ENCODE measurements at regions not wholly inside any gene's neighbourhood (a gene's known extent, or its start where the extent isn't known, plus 50 kb on each side); places are given as distances from the start of the nearest gene placed in this dataset.
A peak's percentile ranks its signal among the peaks of the same experiment; 100 is the strongest.

- no peak for DNase-seq
Measured at GRCh38 chr3:11919390-11919789, 72.7 kb upstream of the TAMM41 start.

GRCh38 chr3:11924518-11924917, 77.8 kb upstream of the TAMM41 start:
- no peak for DNase-seq

GRCh38 chr3:11928381-11928780, 75.8 kb upstream of the SYN2 start:
- no peak for DNase-seq

GRCh38 chr3:11929531-11929930, 74.7 kb upstream of the SYN2 start:
- no peak for DNase-seq

GRCh38 chr3:11930084-11930483, 74.1 kb upstream of the SYN2 start:
- no peak for DNase-seq

GRCh38 chr3:11932636-11933035, 71.6 kb upstream of the SYN2 start:
- no peak for DNase-seq

- no peak for DNase-seq
Measured at GRCh38 chr3:11933529-11933928, 70.7 kb upstream of the SYN2 start.

- DNase-seq = peak; percentile 44
Measured at GRCh38 chr3:11944052-11944673, 60.0 kb upstream of the SYN2 start.

GRCh38 chr3:11948331-11948730, 55.9 kb upstream of the SYN2 start:
- no peak for DNase-seq

GRCh38 chr3:11948866-11949265, 55.3 kb upstream of the SYN2 start:
- no peak for DNase-seq

- no peak for DNase-seq
Measured at GRCh38 chr3:11949351-11949750, 54.8 kb upstream of the SYN2 start.

- DNase-seq = no peak
Measured at GRCh38 chr3:11950576-11950975, 53.6 kb upstream of the SYN2 start.

GRCh38 chr3:11953350-11953749, 50.8 kb upstream of the SYN2 start:
- no peak for DNase-seq

- no peak for DNase-seq
Measured at GRCh38 chr3:11953778-11954177, 50.4 kb upstream of the SYN2 start.

GRCh38 chr3:11954312-11954934, 49.8 kb upstream of the SYN2 start:
- no peak for DNase-seq
